GM19372 (cell line): ENCODE measurements at regions not wholly inside any gene's neighbourhood (a gene's known extent, or its start where the extent isn't known, plus 50 kb on each side); places are given as distances from the start of the nearest gene placed in this dataset.

Experiments used
- ATAC-seq: cut with Tn5 transposase; IDR thresholded peaks from one replicate; pipeline ENCODE4 v1.9.1; 2021; ENCODE audit warnings: mild to moderate bottlenecking, low read depth, moderate library complexity; ENCODE audit not compliant: unreplicated experiment

- no peak for ATAC-seq
These were observed 390.0 kb downstream of the ENC1 start for GRCh38 chr5:74250304-74251102.

DNA sequence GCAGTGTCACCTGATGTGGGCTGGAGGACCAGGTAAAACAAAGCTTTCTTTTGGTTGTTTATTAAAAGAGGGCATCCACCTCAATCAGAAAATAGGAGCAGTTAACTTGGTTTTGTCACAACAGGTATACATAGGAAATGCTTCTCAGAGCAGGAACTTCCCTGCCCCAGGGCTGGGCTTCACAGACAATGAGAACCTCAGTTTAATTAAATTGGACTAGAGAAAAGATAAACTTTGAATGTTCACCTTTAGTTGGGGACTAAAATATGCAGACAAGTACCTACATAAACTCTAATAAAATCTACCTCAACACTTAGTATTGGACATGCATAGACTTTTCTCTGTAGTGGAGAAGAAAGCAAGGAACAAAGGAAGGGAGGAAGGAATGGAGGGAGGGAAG lies 392.0 kb downstream of the ENC1 start:
- no peak for ATAC-seq

GRCh38 chr5:74244406-74244805 lies 396.1 kb downstream of the ENC1 start:
- ATAC-seq, result no peak

- no peak for ATAC-seq
These were observed 396.9 kb downstream of the ENC1 start for GRCh38 chr5:74243634-74244033.

- no peak for ATAC-seq
These were observed 398.0 kb downstream of the ENC1 start for GRCh38 chr5:74242516-74242915.

- no peak for ATAC-seq
These were observed 398.8 kb downstream of the ENC1 start for GRCh38 chr5:74241751-74242140.

DNA sequence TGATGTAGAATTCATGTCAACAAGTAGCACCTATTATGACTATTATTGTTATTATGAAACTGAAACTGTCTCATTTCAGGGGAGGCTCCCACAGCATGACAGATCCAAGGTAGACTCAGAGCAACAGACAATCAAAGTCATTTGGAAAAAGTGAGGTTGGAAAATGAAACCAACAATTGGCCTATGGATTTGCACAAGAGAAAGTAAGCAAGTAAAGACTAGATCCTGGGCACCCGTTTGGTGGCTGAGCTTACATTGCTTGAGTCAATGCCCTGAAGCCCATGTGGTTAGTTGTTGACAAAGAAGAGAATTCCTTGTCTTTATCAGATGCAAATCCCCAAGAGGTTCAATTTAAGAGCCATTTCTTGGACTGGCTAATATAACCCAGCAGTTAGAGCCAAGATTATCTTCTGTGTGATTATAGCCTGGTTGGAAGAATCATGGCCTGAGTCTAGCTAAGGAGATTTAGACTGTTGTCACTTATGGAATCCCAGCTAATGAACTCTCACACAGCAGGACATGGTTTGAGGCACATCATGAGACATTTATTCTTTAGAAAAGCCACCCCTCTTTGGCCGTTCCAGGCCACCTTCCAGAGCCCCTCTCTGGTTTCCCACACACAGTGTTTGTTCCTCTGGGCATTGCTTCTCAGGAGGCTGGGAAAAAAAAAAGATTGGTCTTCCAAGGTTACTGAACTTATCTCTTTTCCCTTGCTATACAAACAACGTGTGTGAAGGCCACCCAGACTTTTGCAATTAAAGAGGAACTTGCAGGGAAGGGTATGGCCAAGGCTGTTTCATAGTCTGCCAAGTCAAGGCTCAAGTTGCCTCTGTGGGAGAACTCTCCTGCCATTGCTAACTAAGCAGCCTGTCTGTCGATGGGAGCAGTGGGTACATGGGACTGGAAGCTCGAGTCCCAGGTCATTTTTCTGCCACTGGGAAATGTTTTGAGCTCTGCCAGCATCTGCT lies 399.5 kb downstream of the ENC1 start:
- no peak for ATAC-seq

DNA sequence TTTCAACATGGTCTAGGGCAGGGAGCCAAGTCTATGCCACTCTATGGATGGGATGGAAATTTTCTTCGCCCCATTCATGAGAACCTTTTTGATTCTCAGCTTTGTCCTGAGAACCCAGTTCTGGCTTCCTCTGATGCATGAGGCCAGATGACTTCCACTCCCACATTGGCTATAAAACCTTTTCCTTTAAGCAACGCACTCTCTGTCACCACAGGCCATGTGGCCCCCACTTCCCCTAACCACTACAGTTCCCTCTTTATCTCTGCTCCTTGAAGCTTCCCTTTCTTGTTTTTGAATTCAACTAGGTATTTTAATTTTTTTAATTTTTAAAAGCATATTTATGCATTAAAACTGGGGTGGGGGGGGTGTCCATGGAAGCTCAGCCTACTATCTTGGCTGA lies 401.3 kb downstream of the ENC1 start:
- no peak for ATAC-seq

DNA sequence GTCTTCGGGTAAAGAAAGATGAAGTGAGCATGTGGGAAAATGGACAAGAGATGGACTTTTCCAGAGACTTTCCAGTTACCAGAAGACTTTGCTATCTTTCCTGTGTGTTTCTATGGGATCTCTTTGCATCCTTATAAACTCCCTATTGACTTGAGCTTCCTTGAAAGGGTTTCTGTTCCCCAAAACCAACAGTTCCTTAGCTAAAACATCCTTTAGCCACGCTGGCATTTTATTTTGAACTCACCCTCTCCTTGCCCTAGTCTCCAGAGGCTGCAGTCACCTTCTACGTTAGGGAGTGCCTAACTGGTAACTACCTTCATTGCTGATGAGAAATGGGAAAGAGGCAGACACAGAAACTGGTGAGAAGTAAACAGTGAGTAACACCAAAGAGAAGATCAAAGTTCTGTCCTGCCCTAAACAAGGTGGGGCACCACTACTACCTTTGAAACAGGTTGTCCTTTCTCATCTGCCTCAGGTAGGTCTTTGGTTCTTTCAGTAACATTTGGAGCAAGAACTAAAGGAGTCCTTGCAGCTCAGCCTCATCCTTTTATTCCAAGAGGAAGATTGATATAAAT lies 402.9 kb downstream of the ENC1 start:
- ATAC-seq, result no peak

DNA sequence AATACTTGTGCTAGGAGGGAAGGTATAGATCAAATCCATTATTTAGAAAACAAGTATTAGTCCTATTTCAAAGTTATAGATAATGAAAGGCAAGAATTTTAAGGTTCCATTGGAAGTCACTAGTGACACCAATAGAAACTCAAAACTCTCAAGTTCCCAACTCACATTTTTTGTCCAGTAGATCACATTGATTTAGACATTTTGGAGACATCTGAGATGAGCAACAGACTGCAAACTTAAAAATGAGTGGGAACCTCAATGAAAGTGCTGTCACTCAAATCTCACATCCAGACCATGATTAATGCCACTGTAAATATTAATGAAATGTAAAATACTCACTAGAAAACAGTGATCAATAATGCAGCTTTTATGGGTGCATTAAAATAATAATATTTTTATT lies 405.0 kb downstream of the ENC1 start:
- ATAC-seq, result no peak

DNA sequence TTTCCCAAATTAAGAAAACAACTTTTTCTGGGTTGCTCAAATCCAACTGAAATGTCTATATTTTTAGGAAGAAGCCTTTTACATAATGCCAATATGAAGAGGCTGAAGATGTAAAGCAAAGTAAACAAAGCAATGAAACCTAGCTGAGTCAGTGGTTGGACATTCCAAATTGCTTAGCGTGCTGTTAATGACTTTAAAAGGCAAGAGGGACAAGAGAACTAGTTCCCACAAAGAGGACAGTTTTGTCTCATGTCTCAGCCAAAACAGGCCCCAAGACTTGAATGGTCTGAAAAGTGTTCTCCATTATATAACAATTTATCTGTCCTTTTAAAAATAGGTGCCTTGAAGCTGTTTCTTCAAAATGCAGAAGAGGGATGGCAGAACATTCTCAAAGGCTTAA lies 407.0 kb downstream of the ENC1 start:
- ATAC-seq, result no peak

GRCh38 chr5:74233091-74233490 lies 407.4 kb downstream of the ENC1 start:
- no peak for ATAC-seq

DNA sequence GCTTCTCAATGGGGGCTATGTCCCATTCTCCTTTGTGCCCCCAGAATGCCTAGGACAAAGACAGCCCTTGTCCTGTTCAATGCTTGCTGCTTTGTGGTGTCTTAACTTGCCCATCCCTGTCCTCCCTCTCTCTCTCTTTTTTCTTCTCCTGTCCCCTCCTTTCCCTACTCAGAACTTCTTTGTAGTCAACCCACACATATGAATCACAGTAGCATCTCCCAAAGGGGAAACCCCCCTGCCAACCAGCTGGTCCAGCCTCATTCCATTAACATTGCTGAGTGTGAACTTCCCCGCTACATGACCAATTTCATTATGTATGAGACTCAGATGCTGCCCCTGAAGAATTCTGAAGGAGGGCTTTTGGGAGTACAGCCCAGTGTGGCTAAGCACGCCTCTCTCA lies 408.3 kb downstream of the ENC1 start:
- ATAC-seq, result no peak

GRCh38 chr5:74231697-74232096 lies 408.8 kb downstream of the ENC1 start:
- no peak for ATAC-seq

- ATAC-seq, result no peak
These were observed 413.6 kb downstream of the ENC1 start for GRCh38 chr5:74226716-74227485.

GRCh38 chr5:74225587-74225986 lies 414.9 kb downstream of the ENC1 start:
- no peak for ATAC-seq

GRCh38 chr5:74224331-74224730 lies 416.2 kb downstream of the ENC1 start:
- ATAC-seq, result no peak

DNA sequence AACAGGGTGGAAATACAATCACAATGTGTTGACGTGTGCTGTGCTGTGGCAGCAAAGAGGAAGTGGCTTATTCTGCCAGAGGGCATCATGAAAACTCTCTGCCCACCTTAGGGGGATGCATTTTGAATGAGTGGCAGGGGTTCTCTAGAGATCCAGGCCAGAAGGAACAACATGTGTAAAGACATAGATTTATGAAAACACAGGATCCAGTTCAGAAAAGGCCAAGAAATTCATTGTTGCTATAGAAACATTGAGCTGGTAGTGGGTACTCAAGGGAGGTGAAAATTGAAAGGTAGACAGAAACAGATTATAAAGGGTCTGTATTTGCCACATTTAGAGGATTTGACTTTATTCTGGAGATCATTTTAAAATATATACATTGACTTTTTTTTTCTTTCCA lies 417.7 kb downstream of the ENC1 start:
- ATAC-seq, result no peak

DNA sequence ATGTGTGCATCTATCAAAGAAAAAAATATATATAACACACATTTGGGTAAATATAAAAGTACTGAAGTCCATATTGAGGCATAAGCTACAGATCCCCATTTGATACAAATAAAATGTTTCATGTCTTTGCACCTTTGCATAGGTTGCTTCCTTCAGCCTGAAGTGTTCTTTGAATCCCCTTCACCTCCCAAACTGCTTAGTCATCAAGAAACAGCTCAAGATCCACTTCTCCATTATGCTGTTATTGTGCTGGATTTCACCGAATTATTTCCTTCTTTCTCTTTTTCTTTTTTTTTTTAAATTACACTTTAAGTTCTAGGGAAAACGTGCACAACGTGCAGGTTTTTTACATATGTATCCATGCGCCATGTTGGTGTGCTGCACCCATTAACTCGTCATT lies 419.1 kb downstream of the ENC1 start:
- ATAC-seq, result no peak

GRCh38 chr5:74216012-74216411 lies 424.5 kb downstream of the ENC1 start:
- ATAC-seq, result no peak

DNA sequence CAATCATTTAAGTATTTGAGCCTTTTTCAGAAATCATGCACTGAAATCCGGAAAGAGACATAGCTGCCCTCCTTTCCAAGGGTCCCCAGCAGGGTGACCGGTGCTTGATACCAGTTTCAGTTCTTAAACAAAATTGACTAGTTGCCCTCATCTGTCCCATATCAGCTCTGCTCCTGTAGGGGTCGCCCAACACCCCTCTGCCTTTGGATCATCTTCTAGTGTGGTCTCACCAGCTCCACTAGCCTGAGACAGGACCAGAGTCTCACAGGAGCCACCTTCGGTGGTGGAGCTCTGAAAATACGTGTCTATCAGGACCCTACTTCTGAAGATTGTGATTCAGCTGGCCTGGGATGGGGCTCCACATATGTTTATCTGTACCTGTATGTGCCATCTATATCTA lies 428.2 kb downstream of the ENC1 start:
- no peak for ATAC-seq
